DND-41 (cell line): ENCODE measurements at regions not wholly inside any gene's neighbourhood (a gene's known extent, or its start where the extent isn't known, plus 50 kb on each side); places are given as distances from the start of the nearest gene placed in this dataset.

Experiments used
- ATAC-seq: fragments of 200-7000 bp; cut with Tn5 transposase; 3 replicates; pipeline ENCODE4 v1.9.1; 2021; ENCODE audit warnings: low read depth; ENCODE audit not compliant: insufficient read depth
- DNase-seq: peaks from one replicate; pipeline ENCODE4 v3.0.0-alpha.2; 2020
- H2AFZ ChIP-seq: 2 replicates; pipeline ENCODE4 v1.6.0; 2012; ENCODE audit warnings: low read depth, low read length
- H3K27ac ChIP-seq: 2 replicates; pipeline ENCODE4 v1.5.1; 2012; ENCODE audit warnings: low read length, inconsistent platforms
- H3K27me3 ChIP-seq: fragments of 200-600 bp; sonication (generic); 2 replicates; pipeline ENCODE4 v1.6.0; 2012; ENCODE audit warnings: low read length, mild to moderate bottlenecking, inconsistent platforms; ENCODE audit not compliant: insufficient read depth, poor library complexity
- H3K36me3 ChIP-seq: 2 replicates; pipeline ENCODE4 v1.5.1; 2012; ENCODE audit warnings: low read length, inconsistent platforms; ENCODE audit not compliant: insufficient read depth
- H3K4me1 ChIP-seq: 2 replicates; pipeline ENCODE4 v1.5.1; 2012; ENCODE audit warnings: mild to moderate bottlenecking, low read length; ENCODE audit not compliant: insufficient read depth
- H3K4me2 ChIP-seq: 2 replicates; pipeline ENCODE4 v1.6.0; 2012; ENCODE audit warnings: mild to moderate bottlenecking, moderate library complexity, low read length, inconsistent platforms; ENCODE audit not compliant: insufficient read depth
- H3K4me3 ChIP-seq, 2 experiments: fragments of 200-600 bp in 1 of 2; shearing (Covaris generic) in 1 of 2; 2 replicates each; pipeline ENCODE4 v1.5.1; 2012 to 2016; ENCODE audit warnings: inconsistent platforms in 2 of 2, low read length in 2 of 2, mild to moderate bottlenecking in 2 of 2, low read depth in 1 of 2, moderate library complexity in 1 of 2
- H3K79me2 ChIP-seq: 2 replicates; pipeline ENCODE4 v1.6.0; 2012; ENCODE audit warnings: low read length, inconsistent platforms; ENCODE audit not compliant: insufficient read depth
- H3K9ac ChIP-seq: 2 replicates; pipeline ENCODE4 v1.6.0; 2012; ENCODE audit warnings: low read depth, mild to moderate bottlenecking, inconsistent platforms, low read length, moderate library complexity
- H3K9me3 ChIP-seq: 2 replicates; pipeline ENCODE4 v1.5.1; 2012; ENCODE audit warnings: low read length, moderate library complexity, mild to moderate bottlenecking, inconsistent platforms; ENCODE audit not compliant: insufficient read depth, severe bottlenecking
- H4K20me1 ChIP-seq: 2 replicates; pipeline ENCODE4 v1.6.0; 2012; ENCODE audit warnings: low read length; ENCODE audit not compliant: insufficient read depth
- CTCF ChIP-seq: IDR thresholded peaks from 2 replicates; pipeline ENCODE4 v1.5.1; 2012; ENCODE audit warnings: borderline replicate concordance, low read length, moderate library complexity, mild to moderate bottlenecking; ENCODE audit not compliant: poor library complexity, severe bottlenecking; ENCODE audit errors: extremely low read depth
- EZH2 ChIP-seq: IDR thresholded peaks from 3 replicates; pipeline ENCODE4 v1.6.1; 2012; ENCODE audit warnings: borderline replicate concordance, low read depth, mild to moderate bottlenecking, moderate library complexity, low read length, inconsistent platforms; ENCODE audit not compliant: severe bottlenecking

- Histone ChIP-seq H3K27me3 (no peaks in the 10 kb centered on the region), H3K4me2 (no peak overlapping the region), H3K4me3 (no peak overlapping the region), H3K9me3 (peaks cover 9% of the 10 kb centered on the region), H3K79me2 (no peaks in the 10 kb centered on the region), H3K27ac (no peak overlapping the region), H3K4me1 (no peaks in the 10 kb centered on the region), H4K20me1 (no peaks in the 10 kb centered on the region), H2AFZ (no peak overlapping the region), H3K9ac (no peak overlapping the region), H3K36me3 (no peaks in the 10 kb centered on the region)
- TF ChIP-seq CTCF (no peak), EZH2 (no peak)
- no peak for DNase-seq
- no peak for ATAC-seq
Observed at GRCh38 chr1:56240400-56240799, 339.0 kb downstream of the PLPP3 start.

DNA sequence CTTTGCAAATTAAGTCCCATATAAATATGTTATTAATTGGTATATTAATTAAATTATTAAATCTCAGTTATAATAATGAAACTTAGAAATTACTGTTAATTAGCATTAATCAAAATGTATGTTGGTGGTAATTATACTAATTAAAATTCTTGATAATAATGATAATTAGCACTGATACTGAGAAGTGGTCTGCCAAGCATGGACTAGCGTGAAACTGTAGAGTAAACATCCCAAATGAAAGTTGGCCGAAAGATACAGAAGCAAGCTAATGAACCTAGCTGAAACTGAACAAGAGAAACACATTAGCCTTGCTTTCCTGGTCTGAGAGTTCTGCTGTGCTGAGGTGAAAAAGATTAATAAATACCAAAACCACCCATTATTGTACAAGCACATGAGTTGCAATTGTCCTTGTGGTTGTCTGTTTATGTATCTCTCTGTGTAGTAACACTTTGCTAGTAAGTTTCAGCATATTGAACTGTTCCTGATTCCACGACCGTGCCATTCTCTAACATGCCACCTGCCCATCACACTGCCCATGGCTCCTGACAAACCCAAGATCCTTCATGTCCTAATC, 341.8 kb downstream of the PLPP3 start:
- no peaks in the 10 kb centered on the region for H3K79me2 ChIP-seq
- no peaks in the 10 kb centered on the region for H3K36me3 ChIP-seq
- H3K27me3 ChIP-seq, result no peaks in the 10 kb centered on the region
- ATAC-seq (no peak), DNase-seq (no peak)
- H4K20me1 ChIP-seq, result no peaks in the 10 kb centered on the region
- peaks cover 9% of the 10 kb centered on the region for H3K9me3 ChIP-seq
- no peak overlapping the region for H3K9ac ChIP-seq
- no peak overlapping the region for H2AFZ ChIP-seq
- TF ChIP-seq EZH2, result no peak
- no peak for TF ChIP-seq CTCF
- no peak overlapping the region for H3K4me2 ChIP-seq
- no peak overlapping the region for H3K27ac ChIP-seq
- no peaks in the 10 kb centered on the region for H3K4me1 ChIP-seq
- H3K4me3 ChIP-seq, result no peak overlapping the region

DNA sequence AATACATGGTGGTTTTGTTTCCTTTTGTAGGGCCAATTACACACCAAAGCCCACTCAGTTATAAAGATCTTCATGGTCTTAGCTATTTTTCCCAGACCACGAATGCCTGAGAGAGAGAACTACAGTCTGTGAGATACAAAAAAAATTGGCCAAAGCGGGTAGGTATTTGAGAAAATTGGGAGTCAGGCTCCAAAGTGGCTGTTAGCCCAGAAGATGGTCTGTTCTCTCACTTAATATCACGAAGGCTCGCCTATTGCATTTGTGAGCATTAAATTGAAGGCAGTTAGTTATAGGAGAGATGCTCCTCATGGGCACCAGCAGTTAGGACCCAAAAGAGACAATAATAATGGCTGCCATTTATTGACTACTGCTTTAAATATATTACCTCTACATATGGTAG, 342.7 kb downstream of the PLPP3 start:
- Histone ChIP-seq H3K27ac (no peak overlapping the region), H3K9ac (no peak overlapping the region), H3K4me1 (no peaks in the 10 kb centered on the region), H3K4me3 (no peak overlapping the region), H2AFZ (no peak overlapping the region), H3K36me3 (no peaks in the 10 kb centered on the region), H3K4me2 (no peak overlapping the region), H3K79me2 (no peaks in the 10 kb centered on the region), H3K9me3 (peaks cover 5% of the 10 kb centered on the region), H4K20me1 (no peaks in the 10 kb centered on the region), H3K27me3 (no peaks in the 10 kb centered on the region)
- TF ChIP-seq CTCF (no peak), EZH2 (no peak)
- ATAC-seq (no peak), DNase-seq (no peak)

GRCh38 chr1:56235909-56236510, 343.4 kb downstream of the PLPP3 start:
- no peak for DNase-seq
- Histone ChIP-seq H4K20me1 (no peaks in the 10 kb centered on the region), H3K4me2 (no peak overlapping the region), H3K4me3 (no peak overlapping the region), H3K4me1 (no peaks in the 10 kb centered on the region), H3K9ac (no peak overlapping the region), H3K9me3 (no peaks in the 10 kb centered on the region), H3K27me3 (no peaks in the 10 kb centered on the region), H3K79me2 (no peaks in the 10 kb centered on the region), H2AFZ (no peak overlapping the region), H3K36me3 (no peaks in the 10 kb centered on the region), H3K27ac (no peak overlapping the region)
- ATAC-seq, result no peak
- TF ChIP-seq EZH2, result no peak
- no peak for TF ChIP-seq CTCF
